ENCODE measurements at regions not wholly inside any gene's neighbourhood (a gene's known extent, or its start where the extent isn't known, plus 50 kb on each side); places are given as distances from the start of the nearest gene placed in this dataset.

GRCh38 chr16:7090628-7091115 lies 242.0 kb upstream of the RBFOX1 start (continued):
- no peak for TF ChIP-seq TCF4 (CRISPR knock-in tag; IDR thresholded peaks at IDR 0.05; ENCODE audit: borderline replicate concordance)
- no peak for TF ChIP-seq GLIS3 (CRISPR knock-in tag; IDR thresholded peaks at IDR 0.05)
- TF ChIP-seq ZNF70 (CRISPR knock-in tag; IDR thresholded peaks at IDR 0.05) = no peak
- no peak for TF ChIP-seq RARB (CRISPR knock-in tag; IDR thresholded peaks at IDR 0.05)

- no peak for TF ChIP-seq TOX (CRISPR knock-in tag; IDR thresholded peaks at IDR 0.05; ENCODE audit: borderline replicate concordance)
- no peak for TF ChIP-seq TCF4 (CRISPR knock-in tag; IDR thresholded peaks at IDR 0.05; ENCODE audit: borderline replicate concordance)
- TF ChIP-seq ZNF565 (CRISPR knock-in tag; conservative IDR thresholded peaks at IDR 0.05; ENCODE audit: low read depth) = no peak
- no peak for TF ChIP-seq PPARA (CRISPR knock-in tag; IDR thresholded peaks at IDR 0.05; ENCODE audit: borderline replicate concordance)
- TF ChIP-seq ISL1 (CRISPR knock-in tag; IDR thresholded peaks at IDR 0.05) = no peak
- no peak for TF ChIP-seq OSR1 (CRISPR knock-in tag; IDR thresholded peaks at IDR 0.05)
- no peak for TF ChIP-seq ESRRG (CRISPR knock-in tag; IDR thresholded peaks at IDR 0.05)
- TF ChIP-seq ZNF8 (CRISPR knock-in tag; IDR thresholded peaks at IDR 0.05) = no peak
- TF ChIP-seq ZFP3 (CRISPR knock-in tag; IDR thresholded peaks at IDR 0.05) = no peak
- no peak for TF ChIP-seq ZFP30 (CRISPR knock-in tag; IDR thresholded peaks at IDR 0.05)
- no peak for TF ChIP-seq CREB5 (CRISPR knock-in tag; IDR thresholded peaks at IDR 0.05; ENCODE audit: low read depth)
- TF ChIP-seq POU6F1 (CRISPR knock-in tag; IDR thresholded peaks at IDR 0.05; ENCODE audit: borderline replicate concordance, low read depth) = no peak
- TF ChIP-seq RARB (CRISPR knock-in tag; IDR thresholded peaks at IDR 0.05) = no peak
- TF ChIP-seq CSRNP3 (CRISPR knock-in tag; IDR thresholded peaks at IDR 0.05) = no peak
- no peak for TF ChIP-seq ARNTL (CRISPR knock-in tag; IDR thresholded peaks at IDR 0.05; ENCODE audit: borderline replicate concordance, low read depth)
- no peak for TF ChIP-seq ZC3H10 (CRISPR knock-in tag; IDR thresholded peaks at IDR 0.05)
- no peak for TF ChIP-seq ZNF70 (CRISPR knock-in tag; IDR thresholded peaks at IDR 0.05)
- no peak for TF ChIP-seq BACH2 (CRISPR knock-in tag; IDR thresholded peaks at IDR 0.05; ENCODE audit: borderline replicate concordance)
- TF ChIP-seq SNAI2 (CRISPR knock-in tag; IDR thresholded peaks at IDR 0.05) = no peak
- no peak for TF ChIP-seq GLIS3 (CRISPR knock-in tag; IDR thresholded peaks at IDR 0.05)
- no peak for ATAC-seq
These were observed 242.9 kb upstream of the RBFOX1 start for GRCh38 chr16:7089751-7090150.

- TF ChIP-seq PATZ1 (CRISPR knock-in tag; IDR thresholded peaks at IDR 0.05; ENCODE audit: borderline replicate concordance) = no peak
- no peak for TF ChIP-seq BACH2 (CRISPR knock-in tag; IDR thresholded peaks at IDR 0.05; ENCODE audit: borderline replicate concordance)
- TF ChIP-seq TCF4 (CRISPR knock-in tag; IDR thresholded peaks at IDR 0.05; ENCODE audit: borderline replicate concordance) = no peak
- TF ChIP-seq ZNF70 (CRISPR knock-in tag; IDR thresholded peaks at IDR 0.05) = no peak
- no peak for TF ChIP-seq ZNF8 (CRISPR knock-in tag; IDR thresholded peaks at IDR 0.05)
- no peak for TF ChIP-seq CREB5 (CRISPR knock-in tag; IDR thresholded peaks at IDR 0.05; ENCODE audit: low read depth)
- TF ChIP-seq TSHZ2 (CRISPR knock-in tag; IDR thresholded peaks at IDR 0.05) = no peak
- no peak for TF ChIP-seq CSDC2 (CRISPR knock-in tag; IDR thresholded peaks at IDR 0.05)
- no peak for TF ChIP-seq ARNTL (CRISPR knock-in tag; IDR thresholded peaks at IDR 0.05; ENCODE audit: borderline replicate concordance, low read depth)
- TF ChIP-seq OSR1 (CRISPR knock-in tag; IDR thresholded peaks at IDR 0.05) = no peak
- no peak for TF ChIP-seq SNAI2 (CRISPR knock-in tag; IDR thresholded peaks at IDR 0.05)
- no peak for TF ChIP-seq ESRRG (CRISPR knock-in tag; IDR thresholded peaks at IDR 0.05)
- TF ChIP-seq TOX (CRISPR knock-in tag; IDR thresholded peaks at IDR 0.05; ENCODE audit: borderline replicate concordance) = no peak
- ATAC-seq = no peak
These were observed 243.9 kb upstream of the RBFOX1 start for GRCh38 chr16:7088711-7089110.

Measured in SK-N-SH treated with all-trans-retinoic acid at 6 μM for 48 hours (cell line).